ENCODE measurements at regions not wholly inside any gene's neighbourhood (a gene's known extent, or its start where the extent isn't known, plus 50 kb on each side); places are given as distances from the start of the nearest gene placed in this dataset.

GRCh38 chr12:47400266-47400665, 305.6 kb downstream of the RPAP3 start:
- H3K9me3 ChIP-seq (replicated peaks; ENCODE audit: control insufficient read depth, insufficient read depth, low read length), result no peaks in the 10 kb centered on the region; the same call in 2 of the 3 replicates
- H4K20me1 ChIP-seq (ENCODE audit: control insufficient read depth, insufficient read depth), result no peaks in the 10 kb centered on the region
- POLR2A ChIA-PET, result no interaction called here
- H3K4me1 ChIP-seq (ENCODE audit: control insufficient read depth, insufficient read depth, low read length), result no peaks in the 10 kb centered on the region
- no TSS peak for BruUV-seq (replicated peaks)
- 0% methylated on average over 1 of the region's 1 CpG for WGBS (ENCODE audit: insufficient coverage, insufficient replicate concordance, low lambda C conversion rate, missing lambda C conversion rate)
- no peak for FAIRE-seq
- RAD21 ChIA-PET (ENCODE audit: unreplicated experiment), result no interaction called here
- H3K4me3 ChIP-seq, result no peak overlapping the region
- intact Hi-C loops (cut with micrococcal nuclease; ENCODE audit: unreplicated experiment), result no loop called here
- H3K79me2 ChIP-seq (ENCODE audit: control insufficient read depth, insufficient read depth, low read length), result no peaks in the 10 kb centered on the region
- in situ Hi-C loops (cut with MboI), result no loop called here
- no peaks in the 10 kb centered on the region for H3K27me3 ChIP-seq (replicated peaks in 1 of 2; ENCODE audit: control insufficient read depth in 2 of 2, insufficient read depth in 2 of 2, low read length in 1 of 2)
- no peak overlapping the region for H3K4me2 ChIP-seq (ENCODE audit: control insufficient read depth, insufficient read depth)
- CTCF ChIA-PET, result interaction anchor here (0.9 kb wide), 1 partner anchor 286 kb away, joined by 3 read pairs; no protein-coding TSS in a partner anchor
- H2AFZ ChIP-seq (ENCODE audit: control insufficient read depth, low read depth, low read length), result no peak overlapping the region
- no peak overlapping the region for H3K9ac ChIP-seq (ENCODE audit: control insufficient read depth, insufficient read depth, low read length)
- SMC1A ChIA-PET (ENCODE audit: uncharacterized antibody, unreplicated experiment), result no interaction called here
- no peak overlapping the region for H3K27ac ChIP-seq (ENCODE audit: control insufficient read depth, insufficient read depth)
- ATAC-seq, result no peak
- DNase-seq (ENCODE audit: low read depth, low spot score), result no peak
- H3K36me3 ChIP-seq (ENCODE audit: control insufficient read depth in 2 of 2, insufficient read depth in 2 of 2, low read length in 1 of 2), result no peaks in the 10 kb centered on the region
- TF ChIP-seq CBX5 (IDR thresholded peaks at IDR 0.05; ENCODE audit: low read depth), result no peak
- TF ChIP-seq NR2C1 (IDR thresholded peaks at IDR 0.05), result no peak
- no peak for TF ChIP-seq TBL1XR1 (IDR thresholded peaks at IDR 0.05; ENCODE audit: low read depth, low read length)
- no peak for TF ChIP-seq RAD21 (IDR thresholded peaks at IDR 0.05; ENCODE audit: insufficient read depth, low read depth, low read length)
- no peak for TF ChIP-seq MLLT1 (IDR thresholded peaks at IDR 0.05)
- TF ChIP-seq ZNF207 (IDR thresholded peaks at IDR 0.05; ENCODE audit: borderline replicate concordance), result no peak
- no peak for TF ChIP-seq RFX5 (IDR thresholded peaks at IDR 0.05; ENCODE audit: low read depth, low read length)
- no peak for TF ChIP-seq PKNOX1 (IDR thresholded peaks at IDR 0.05)
- no peak for TF ChIP-seq RB1 (IDR thresholded peaks at IDR 0.05; ENCODE audit: borderline replicate concordance)
- no peak for TF ChIP-seq ZBTB33 (IDR thresholded peaks at IDR 0.05)
- no peak for TF ChIP-seq BCL3 (IDR thresholded peaks at IDR 0.05; ENCODE audit: borderline replicate concordance, insufficient read depth, low read depth, low read length, poor library complexity, severe bottlenecking)
- no peak for TF ChIP-seq ASH2L (IDR thresholded peaks at IDR 0.05; ENCODE audit: borderline replicate concordance, low read depth)
- no peak for TF ChIP-seq PRDM15 (CRISPR knock-in tag; IDR thresholded peaks at IDR 0.05)
- no peak for TF ChIP-seq BHLHE40 (IDR thresholded peaks at IDR 0.05; ENCODE audit: borderline replicate concordance in 1 of 2, low read depth in 2 of 2, low read length in 1 of 2)
- no peak for TF ChIP-seq IRF4 (IDR thresholded peaks at IDR 0.05; ENCODE audit: low read depth, low read length)
- no peak for TF ChIP-seq HCFC1 (IDR thresholded peaks at IDR 0.05; ENCODE audit: low read length)

Measured in GM12878 (cell line).